Activated CD8-positive, alpha-beta memory T cell treated with anti-CD3 and anti-CD28 coated beads, Interleukin-2, amount 10 ng/mL, durations not matched to agents 7 days and 5 days (primary cell): ENCODE measurements at regions not wholly inside any gene's neighbourhood (a gene's known extent, or its start where the extent isn't known, plus 50 kb on each side); places are given as distances from the start of the nearest gene placed in this dataset.

Experiments
- ATAC-seq: fragments of 150-1000 bp; cut with Tn5 transposase; one replicate; pipeline ENCODE4 v1.10.0; 2021; ENCODE audit warnings: moderate library complexity
- CTCF ChIA-PET: fragments of 350-600 bp; sonication (Branson Sonifier 250); formaldehyde crosslinking; loops from one replicate; lab custom pipeline; 2021; ENCODE audit warnings: antibody characterized with exemption; lab: Charles Lee
- DNase-seq: peaks from one replicate; pipeline ENCODE4 v3.0.0-alpha.2; 2020
- H3K27ac Mint-ChIP-seq: one replicate; pipeline ENCODE4 v1.8.0; 2021; ENCODE audit warnings: mild to moderate bottlenecking, mixed read lengths
- H3K27me3 Mint-ChIP-seq: one replicate; pipeline ENCODE4 v1.8.0; 2021; ENCODE audit warnings: mixed read lengths
- H3K36me3 Mint-ChIP-seq: one replicate; pipeline ENCODE4 v1.8.0; 2021; ENCODE audit warnings: mild to moderate bottlenecking, mixed read lengths
- H3K4me1 Mint-ChIP-seq: one replicate; pipeline ENCODE4 v1.8.0; 2021; ENCODE audit warnings: mixed read lengths
- H3K4me3 Mint-ChIP-seq: one replicate; pipeline ENCODE4 v1.8.0; 2021; ENCODE audit warnings: mild to moderate bottlenecking, moderate library complexity, mixed read lengths
- H3K9me3 Mint-ChIP-seq: one replicate; pipeline ENCODE4 v1.8.0; 2022; ENCODE audit warnings: low read depth, mixed read lengths

GRCh38 chr3:42345811-42346210 lies 64.6 kb downstream of the LYZL4 start:
- H3K9me3 Mint-ChIP-seq: no peaks in the 10 kb centered on the region
- H3K27me3 Mint-ChIP-seq: peaks cover 9% of the 10 kb centered on the region
- ATAC-seq (no peak), DNase-seq (peak; percentile 43)
- no peaks in the 10 kb centered on the region for H3K36me3 Mint-ChIP-seq
- H3K4me3 Mint-ChIP-seq: no peak overlapping the region
- no peak overlapping the region for H3K27ac Mint-ChIP-seq
- H3K4me1 Mint-ChIP-seq: peaks cover 8% of the 10 kb centered on the region
- CTCF ChIA-PET: no interaction called here

- Mint-ChIP-seq H3K4me1 (peaks cover 2% of the 10 kb centered on the region), H3K27me3 (peaks cover 12% of the 10 kb centered on the region), H3K36me3 (no peaks in the 10 kb centered on the region), H3K27ac (no peak overlapping the region), H3K9me3 (no peaks in the 10 kb centered on the region), H3K4me3 (no peak overlapping the region)
- CTCF ChIA-PET: no interaction called here
- no peak for DNase-seq
- no peak for ATAC-seq
Measured at GRCh38 chr3:42340466-42340865, 69.9 kb downstream of the LYZL4 start.

GRCh38 chr3:42339321-42339720 lies 71.1 kb downstream of the LYZL4 start:
- H3K9me3 Mint-ChIP-seq: no peaks in the 10 kb centered on the region
- no peak for ATAC-seq
- CTCF ChIA-PET: no interaction called here
- no peak for DNase-seq
- no peaks in the 10 kb centered on the region for H3K4me1 Mint-ChIP-seq
- H3K4me3 Mint-ChIP-seq: no peak overlapping the region
- peaks cover 12% of the 10 kb centered on the region for H3K27me3 Mint-ChIP-seq
- H3K36me3 Mint-ChIP-seq: no peaks in the 10 kb centered on the region
- no peak overlapping the region for H3K27ac Mint-ChIP-seq

GRCh38 chr3:42336103-42336502 lies 70.1 kb upstream of the CCK start:
- CTCF ChIA-PET: no interaction called here
- no peak for DNase-seq
- no peaks in the 10 kb centered on the region for H3K36me3 Mint-ChIP-seq
- no peak overlapping the region for H3K27ac Mint-ChIP-seq
- no peaks in the 10 kb centered on the region for H3K4me1 Mint-ChIP-seq
- no peak for ATAC-seq
- H3K27me3 Mint-ChIP-seq: peaks cover 4% of the 10 kb centered on the region
- no peak overlapping the region for H3K4me3 Mint-ChIP-seq
- H3K9me3 Mint-ChIP-seq: no peaks in the 10 kb centered on the region

GRCh38 chr3:42317137-42317536 lies 51.2 kb upstream of the CCK start:
- no peak for ATAC-seq
- H3K27ac Mint-ChIP-seq: no peak overlapping the region
- H3K4me1 Mint-ChIP-seq: no peaks in the 10 kb centered on the region
- H3K27me3 Mint-ChIP-seq: peaks cover 2% of the 10 kb centered on the region
- CTCF ChIA-PET: no interaction called here
- no peak for DNase-seq
- H3K9me3 Mint-ChIP-seq: peaks cover 15% of the 10 kb centered on the region
- H3K4me3 Mint-ChIP-seq: no peak overlapping the region
- H3K36me3 Mint-ChIP-seq: peaks cover 10% of the 10 kb centered on the region
